Mucosa of descending colon (tissue), 3 donors: ENCODE measurements at regions not wholly inside any gene's neighbourhood (a gene's known extent, or its start where the extent isn't known, plus 50 kb on each side); places are given as distances from the start of the nearest gene placed in this dataset.

Experiments
- ATAC-seq: fragments of 200-7000 bp; cut with Tn5 transposase; one replicate; pipeline ENCODE4 v1.9.1; 2020; ENCODE audit warnings: mild to moderate bottlenecking, moderate library complexity
- DNase-seq, 3 donors: peaks; one replicate each; pipeline ENCODE4 v3.0.0-alpha.2; 2020
- H3K36me3 ChIP-seq: fragments of 200-600 bp; one replicate; pipeline ENCODE4 v1.8.0; 2021; ENCODE audit warnings: low read depth, mild to moderate bottlenecking
- H3K4me1 ChIP-seq: fragments of 200-600 bp; one replicate; pipeline ENCODE4 v1.8.0; 2021; ENCODE audit warnings: low read depth, mild to moderate bottlenecking
- H3K4me3 ChIP-seq: fragments of 200-600 bp; one replicate; pipeline ENCODE4 v1.8.0; 2021; ENCODE audit warnings: mild to moderate bottlenecking
- H3K9me3 ChIP-seq: fragments of 200-600 bp; one replicate; pipeline ENCODE4 v1.8.0; 2021; ENCODE audit warnings: mild to moderate bottlenecking
- intact Hi-C, 2 donors: fragments of 100-400 bp; cut with DNase I in 1 of 2; cut with micrococcal nuclease in 1 of 2; formaldehyde crosslinking; loops; one replicate each; pipeline versions ENCODE4 v1.11.0 to v1.11.1; 2022; cut with DNase I, micrococcal nuclease
- TF ChIP-seq, protein P1 (sequence below): fragments of 200-600 bp; IDR thresholded peaks from one replicate; pipeline ENCODE4 v1.8.0; 2022; ENCODE audit warnings: antibody characterized with exemption, mild to moderate bottlenecking
- donor health status: DM: no; HTN: no; CAD: no; lungs with moderate emphysema.
- donor health status: DM: no; HTN: no; CAD: no.
- donor health status: DM: no; HTN: yes; CAD: no.

GRCh38 chr16:85162478-85163277, 50.4 kb upstream of the CIBAR2 start:
- DNase-seq (peak in 1 of 3 donors; percentile 30), ATAC-seq (peak; percentile 41)
- H3K4me1 ChIP-seq: peaks cover 9% of the 10 kb centered on the region
- no peaks in the 10 kb centered on the region for H3K36me3 ChIP-seq
- H3K4me3 ChIP-seq: no peak overlapping the region
- TF ChIP-seq, protein P1, sequence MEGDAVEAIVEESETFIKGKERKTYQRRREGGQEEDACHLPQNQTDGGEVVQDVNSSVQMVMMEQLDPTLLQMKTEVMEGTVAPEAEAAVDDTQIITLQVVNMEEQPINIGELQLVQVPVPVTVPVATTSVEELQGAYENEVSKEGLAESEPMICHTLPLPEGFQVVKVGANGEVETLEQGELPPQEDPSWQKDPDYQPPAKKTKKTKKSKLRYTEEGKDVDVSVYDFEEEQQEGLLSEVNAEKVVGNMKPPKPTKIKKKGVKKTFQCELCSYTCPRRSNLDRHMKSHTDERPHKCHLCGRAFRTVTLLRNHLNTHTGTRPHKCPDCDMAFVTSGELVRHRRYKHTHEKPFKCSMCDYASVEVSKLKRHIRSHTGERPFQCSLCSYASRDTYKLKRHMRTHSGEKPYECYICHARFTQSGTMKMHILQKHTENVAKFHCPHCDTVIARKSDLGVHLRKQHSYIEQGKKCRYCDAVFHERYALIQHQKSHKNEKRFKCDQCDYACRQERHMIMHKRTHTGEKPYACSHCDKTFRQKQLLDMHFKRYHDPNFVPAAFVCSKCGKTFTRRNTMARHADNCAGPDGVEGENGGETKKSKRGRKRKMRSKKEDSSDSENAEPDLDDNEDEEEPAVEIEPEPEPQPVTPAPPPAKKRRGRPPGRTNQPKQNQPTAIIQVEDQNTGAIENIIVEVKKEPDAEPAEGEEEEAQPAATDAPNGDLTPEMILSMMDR: no peak
- H3K9me3 ChIP-seq: no peaks in the 10 kb centered on the region
- intact Hi-C loops: no loop called here

- ATAC-seq (no peak), DNase-seq (no peak)
Measured at GRCh38 chr16:85163278-85164112, 51.2 kb upstream of the CIBAR2 start.

GRCh38 chr16:85164431-85164830, 52.2 kb upstream of the CIBAR2 start:
- Histone ChIP-seq H3K9me3 (no peaks in the 10 kb centered on the region), H3K36me3 (no peaks in the 10 kb centered on the region), H3K4me3 (no peak overlapping the region), H3K4me1 (peaks cover 4% of the 10 kb centered on the region)
- TF ChIP-seq, protein P1: no peak
- no peak for ATAC-seq
- no peak for DNase-seq
- intact Hi-C loops: no loop called here

More at GRCh38 chr16:85163278-85164112, 51.2 kb upstream of the CIBAR2 start:
- H3K4me3 ChIP-seq: no peak overlapping the region
- H3K36me3 ChIP-seq: no peaks in the 10 kb centered on the region
- intact Hi-C loops: no loop called here
- no peaks in the 10 kb centered on the region for H3K9me3 ChIP-seq
- peaks cover 4% of the 10 kb centered on the region for H3K4me1 ChIP-seq
- TF ChIP-seq, protein P1: no peak

- no peak for ATAC-seq
- H3K9me3 ChIP-seq: no peaks in the 10 kb centered on the region
- no peak overlapping the region for H3K4me3 ChIP-seq
- H3K36me3 ChIP-seq: no peaks in the 10 kb centered on the region
- intact Hi-C loops: no loop called here
- DNase-seq: no peak
- TF ChIP-seq, protein P1: no peak
- peaks cover 8% of the 10 kb centered on the region for H3K4me1 ChIP-seq
Measured at GRCh38 chr16:85164838-85165516, 52.7 kb upstream of the CIBAR2 start.

- Histone ChIP-seq H3K4me3 (no peak overlapping the region), H3K9me3 (no peaks in the 10 kb centered on the region), H3K4me1 (peaks cover 5% of the 10 kb centered on the region), H3K36me3 (no peaks in the 10 kb centered on the region)
- DNase-seq (peak in 1 of 3 donors; percentile 13), ATAC-seq (no peak)
- intact Hi-C loops: no loop called here
- TF ChIP-seq, protein P1: no peak
Measured at GRCh38 chr16:85165781-85166180, 53.5 kb upstream of the CIBAR2 start.
